PFSK-1 (cell line): ENCODE measurements at regions not wholly inside any gene's neighbourhood (a gene's known extent, or its start where the extent isn't known, plus 50 kb on each side); places are given as distances from the start of the nearest gene placed in this dataset.

Source experiments
- POLR2AphosphoS5 ChIP-seq: IDR thresholded peaks from 2 replicates; pipeline ENCODE4 v1.6.1; 2012; ENCODE audit warnings: low read depth, mild to moderate bottlenecking, control low read depth, low read length, moderate library complexity
- SIN3A ChIP-seq: IDR thresholded peaks from 2 replicates; pipeline ENCODE4 v1.6.1; 2012; ENCODE audit warnings: mild to moderate bottlenecking, low read length, moderate library complexity, borderline replicate concordance; ENCODE audit not compliant: insufficient read depth
- TAF1 ChIP-seq: IDR thresholded peaks from 2 replicates; pipeline ENCODE4 v1.6.1; 2012; ENCODE audit warnings: low read length, control low read depth, borderline replicate concordance; ENCODE audit not compliant: insufficient read depth
- TF ChIP-seq, protein P1 (sequence below), 2 experiments: IDR thresholded peaks; 2 replicates each; pipeline versions ENCODE4 v1.6.1 to v1.8.0; 2011 to 2012; ENCODE audit warnings: low read depth in 2 of 2, low read length in 2 of 2, control low read depth in 1 of 2, inconsistent platforms in 1 of 2, mild to moderate bottlenecking in 1 of 2, moderate library complexity in 1 of 2; ENCODE audit not compliant: insufficient read depth in 1 of 2

DNA sequence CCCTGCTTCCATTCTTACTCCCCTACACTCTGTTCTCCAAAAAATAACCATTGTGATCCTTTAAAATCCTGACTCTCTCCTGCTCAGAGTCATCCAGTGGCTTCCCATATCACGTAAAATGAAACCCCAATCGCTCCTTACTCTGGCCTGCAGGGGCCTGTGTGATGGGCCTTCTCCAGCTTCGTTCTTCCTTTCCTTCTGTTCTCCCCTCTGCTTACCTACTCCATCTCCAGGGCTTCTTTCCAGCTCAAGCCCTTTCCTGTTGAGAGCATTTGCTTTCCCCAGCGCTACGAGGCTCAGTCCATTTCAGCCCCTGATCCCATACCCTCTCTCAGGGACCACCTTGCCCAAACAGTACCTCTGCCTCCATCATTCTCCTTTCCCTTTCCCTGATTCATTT is 144.4 kb upstream of the ARHGAP5 start:
- TF ChIP-seq POLR2AphosphoS5 (no peak), TAF1 (no peak), SIN3A (no peak)
- TF ChIP-seq, protein P1, sequence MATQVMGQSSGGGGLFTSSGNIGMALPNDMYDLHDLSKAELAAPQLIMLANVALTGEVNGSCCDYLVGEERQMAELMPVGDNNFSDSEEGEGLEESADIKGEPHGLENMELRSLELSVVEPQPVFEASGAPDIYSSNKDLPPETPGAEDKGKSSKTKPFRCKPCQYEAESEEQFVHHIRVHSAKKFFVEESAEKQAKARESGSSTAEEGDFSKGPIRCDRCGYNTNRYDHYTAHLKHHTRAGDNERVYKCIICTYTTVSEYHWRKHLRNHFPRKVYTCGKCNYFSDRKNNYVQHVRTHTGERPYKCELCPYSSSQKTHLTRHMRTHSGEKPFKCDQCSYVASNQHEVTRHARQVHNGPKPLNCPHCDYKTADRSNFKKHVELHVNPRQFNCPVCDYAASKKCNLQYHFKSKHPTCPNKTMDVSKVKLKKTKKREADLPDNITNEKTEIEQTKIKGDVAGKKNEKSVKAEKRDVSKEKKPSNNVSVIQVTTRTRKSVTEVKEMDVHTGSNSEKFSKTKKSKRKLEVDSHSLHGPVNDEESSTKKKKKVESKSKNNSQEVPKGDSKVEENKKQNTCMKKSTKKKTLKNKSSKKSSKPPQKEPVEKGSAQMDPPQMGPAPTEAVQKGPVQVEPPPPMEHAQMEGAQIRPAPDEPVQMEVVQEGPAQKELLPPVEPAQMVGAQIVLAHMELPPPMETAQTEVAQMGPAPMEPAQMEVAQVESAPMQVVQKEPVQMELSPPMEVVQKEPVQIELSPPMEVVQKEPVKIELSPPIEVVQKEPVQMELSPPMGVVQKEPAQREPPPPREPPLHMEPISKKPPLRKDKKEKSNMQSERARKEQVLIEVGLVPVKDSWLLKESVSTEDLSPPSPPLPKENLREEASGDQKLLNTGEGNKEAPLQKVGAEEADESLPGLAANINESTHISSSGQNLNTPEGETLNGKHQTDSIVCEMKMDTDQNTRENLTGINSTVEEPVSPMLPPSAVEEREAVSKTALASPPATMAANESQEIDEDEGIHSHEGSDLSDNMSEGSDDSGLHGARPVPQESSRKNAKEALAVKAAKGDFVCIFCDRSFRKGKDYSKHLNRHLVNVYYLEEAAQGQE (IDR thresholded peaks at IDR 0.05; ENCODE audit: insufficient read depth in 1 of 2, low read depth in 2 of 2, low read length in 2 of 2) = no peak
